ENCODE measurements at regions not wholly inside any gene's neighbourhood (a gene's known extent, or its start where the extent isn't known, plus 50 kb on each side); places are given as distances from the start of the nearest gene placed in this dataset.

GRCh38 chr16:74094514-74094913 lies 202.1 kb upstream of the PSMD7 start:
- no peak for DNase-seq

- DNase-seq = no peak
Measured at GRCh38 chr16:74092336-74092735, 204.3 kb upstream of the PSMD7 start.

GRCh38 chr16:74090871-74091270 lies 205.7 kb upstream of the PSMD7 start:
- no peak for DNase-seq

GRCh38 chr16:74083541-74083940 lies 213.1 kb upstream of the PSMD7 start:
- DNase-seq = no peak

GRCh38 chr16:74080311-74080710 lies 216.3 kb upstream of the PSMD7 start:
- DNase-seq = no peak

GRCh38 chr16:74079232-74079586 lies 217.4 kb upstream of the PSMD7 start:
- no peak for DNase-seq

GRCh38 chr16:74078511-74079231 lies 217.9 kb upstream of the PSMD7 start:
- DNase-seq = no peak

GRCh38 chr16:74076568-74076967 lies 220.0 kb upstream of the PSMD7 start:
- DNase-seq = no peak

- DNase-seq = no peak
Measured at GRCh38 chr16:74075393-74075792, 221.2 kb upstream of the PSMD7 start.

- no peak for DNase-seq
Measured at GRCh38 chr16:74073456-74073855, 223.2 kb upstream of the PSMD7 start.

- no peak for DNase-seq
Measured at GRCh38 chr16:74071996-74072535, 224.5 kb upstream of the PSMD7 start.

- no peak for DNase-seq
Measured at GRCh38 chr16:74070237-74070636, 226.4 kb upstream of the PSMD7 start.

- DNase-seq = no peak
Measured at GRCh38 chr16:74064120-74064735, 232.4 kb upstream of the PSMD7 start.

GRCh38 chr16:74053826-74054225 lies 242.8 kb upstream of the PSMD7 start:
- DNase-seq = no peak

GRCh38 chr16:74053312-74053711 lies 243.3 kb upstream of the PSMD7 start:
- no peak for DNase-seq

GRCh38 chr16:74052016-74052415 lies 244.6 kb upstream of the PSMD7 start:
- DNase-seq = no peak

GRCh38 chr16:74049027-74049426 lies 247.6 kb upstream of the PSMD7 start:
- no peak for DNase-seq

GRCh38 chr16:74046524-74046923 lies 250.1 kb upstream of the PSMD7 start:
- no peak for DNase-seq

- DNase-seq = no peak
Measured at GRCh38 chr16:74045513-74045912, 251.1 kb upstream of the PSMD7 start.

GRCh38 chr16:74035816-74036215 lies 260.8 kb upstream of the PSMD7 start:
- DNase-seq = peak; percentile 9

GRCh38 chr16:74034862-74035261 lies 261.8 kb upstream of the PSMD7 start:
- DNase-seq = peak; percentile 17

- DNase-seq = no peak
Measured at GRCh38 chr16:74034200-74034599, 262.4 kb upstream of the PSMD7 start.

- DNase-seq = no peak
Measured at GRCh38 chr16:74033441-74033995, 263.1 kb upstream of the PSMD7 start.

GRCh38 chr16:74031551-74031950 lies 265.1 kb upstream of the PSMD7 start:
- DNase-seq = no peak
